GM21515 (cell line): ENCODE measurements at regions not wholly inside any gene's neighbourhood (a gene's known extent, or its start where the extent isn't known, plus 50 kb on each side); places are given as distances from the start of the nearest gene placed in this dataset.
A peak's percentile ranks its signal among the peaks of the same experiment; 100 is the strongest.

Experiments used
- ATAC-seq: cut with Tn5 transposase; IDR thresholded peaks from one replicate; pipeline ENCODE4 v1.9.1; 2021; ENCODE audit not compliant: unreplicated experiment

- ATAC-seq, result no peak
Observed at GRCh38 chr12:76611533-76611932, 52.0 kb upstream of the OSBPL8 start.

GRCh38 chr12:76614364-76614763 is 54.8 kb upstream of the OSBPL8 start:
- ATAC-seq, result no peak

GRCh38 chr12:76618031-76618430 is 58.5 kb upstream of the OSBPL8 start:
- ATAC-seq, result no peak

GRCh38 chr12:76621582-76622024 is 62.0 kb upstream of the OSBPL8 start:
- peak; percentile 67 for ATAC-seq

- no peak for ATAC-seq
Observed at GRCh38 chr12:76622351-76622750, 62.8 kb upstream of the OSBPL8 start.

GRCh38 chr12:76622915-76623314 is 63.3 kb upstream of the OSBPL8 start:
- no peak for ATAC-seq

- no peak for ATAC-seq
Observed at GRCh38 chr12:76623931-76624330, 64.4 kb upstream of the OSBPL8 start.

- no peak for ATAC-seq
Observed at GRCh38 chr12:76627346-76628135, 68.0 kb upstream of the OSBPL8 start.

GRCh38 chr12:76628745-76629144 is 69.2 kb upstream of the OSBPL8 start:
- no peak for ATAC-seq

- no peak for ATAC-seq
Observed at GRCh38 chr12:76631741-76632140, 72.2 kb upstream of the OSBPL8 start.

- ATAC-seq, result no peak
Observed at GRCh38 chr12:76633415-76633814, 73.8 kb upstream of the OSBPL8 start.

GRCh38 chr12:76634133-76634532 is 74.6 kb upstream of the OSBPL8 start:
- ATAC-seq, result no peak

GRCh38 chr12:76636121-76636692 is 76.6 kb upstream of the OSBPL8 start:
- no peak for ATAC-seq

- ATAC-seq, result no peak
Observed at GRCh38 chr12:76637807-76638206, 78.2 kb upstream of the OSBPL8 start.

- no peak for ATAC-seq
Observed at GRCh38 chr12:76639646-76640045, 80.1 kb upstream of the OSBPL8 start.

- ATAC-seq, result no peak
Observed at GRCh38 chr12:76641073-76641472, 81.5 kb upstream of the OSBPL8 start.

- no peak for ATAC-seq
Observed at GRCh38 chr12:76641961-76642360, 82.4 kb upstream of the OSBPL8 start.

- ATAC-seq, result no peak
Observed at GRCh38 chr12:76643438-76643837, 83.9 kb upstream of the OSBPL8 start.

- no peak for ATAC-seq
Observed at GRCh38 chr12:76644950-76645349, 85.4 kb upstream of the OSBPL8 start.

GRCh38 chr12:76645934-76646333 is 86.4 kb upstream of the OSBPL8 start:
- no peak for ATAC-seq

- ATAC-seq, result no peak
Observed at GRCh38 chr12:76646366-76646765, 86.8 kb upstream of the OSBPL8 start.

GRCh38 chr12:76649099-76649498 is 89.5 kb upstream of the OSBPL8 start:
- ATAC-seq, result no peak

GRCh38 chr12:76652402-76652801 is 92.8 kb upstream of the OSBPL8 start:
- no peak for ATAC-seq
